Panc1 (cell line): ENCODE measurements at regions not wholly inside any gene's neighbourhood (a gene's known extent, or its start where the extent isn't known, plus 50 kb on each side); places are given as distances from the start of the nearest gene placed in this dataset.

ENCODE experiments used
- ATAC-seq: fragments of 200-7000 bp; cut with Tn5 transposase; 2 replicates; pipeline ENCODE4 v1.9.1; 2020; ENCODE audit warnings: mild to moderate bottlenecking, moderate library complexity
- BruUV-seq: library from RNA; stranded (reverse); fragments of 400-500 nt; replicated peaks from 2 replicates; lab custom pipeline; 2021; lab: Mats Ljungman, UMichigan
- CTCF ChIA-PET: fragments of 300-600 bp; sonication (Branson Sonifier 250); formaldehyde crosslinking; loops from one replicate; lab custom pipeline; 2022; ENCODE audit warnings: antibody characterized with exemption; lab: Charles Lee
- POLR2A ChIA-PET: fragments of 300-600 bp; sonication (Branson Sonifier 250); formaldehyde crosslinking; loops from one replicate; lab custom pipeline; 2022; ENCODE audit warnings: antibody characterized with exemption; lab: Charles Lee
- DNase-seq: peaks from one replicate; pipeline ENCODE4 v3.0.0-alpha.2; 2010; ENCODE audit warnings: low read depth, low spot score
- H3K27ac ChIP-seq: 2 replicates; pipeline ENCODE4 v1.5.1; 2011; ENCODE audit warnings: mild to moderate bottlenecking, low read length, inconsistent platforms
- H3K27me3 ChIP-seq: fragments of 200-500 bp; sonication (Bioruptor generic); 2 replicates; pipeline ENCODE4 v1.6.0; 2014; ENCODE audit warnings: low read length, inconsistent platforms; ENCODE audit not compliant: control insufficient read depth, insufficient read depth
- H3K36me3 ChIP-seq: fragments of 200-500 bp; sonication (Bioruptor generic); 2 replicates; pipeline ENCODE4 v1.5.1; 2014; ENCODE audit warnings: inconsistent platforms, mild to moderate bottlenecking, low read length, moderate library complexity; ENCODE audit not compliant: control insufficient read depth, insufficient read depth
- H3K4me1 ChIP-seq: 2 replicates; pipeline ENCODE4 v1.5.1; 2011; ENCODE audit warnings: inconsistent platforms, mild to moderate bottlenecking, low read length, moderate library complexity; ENCODE audit not compliant: control insufficient read depth, insufficient read depth
- H3K4me3 ChIP-seq, 2 experiments: 2 replicates each; pipeline ENCODE4 v1.5.1; 2011 to 2012; ENCODE audit warnings: low read depth in 2 of 2, low read length in 2 of 2, mild to moderate bottlenecking in 2 of 2, inconsistent platforms in 1 of 2, moderate library complexity in 1 of 2
- H3K9me3 ChIP-seq: fragments of 200-500 bp; sonication (Bioruptor generic); 2 replicates; pipeline ENCODE4 v1.5.1; 2014; ENCODE audit warnings: low read depth, mild to moderate bottlenecking, inconsistent platforms, low read length, moderate library complexity; ENCODE audit not compliant: control insufficient read depth, insufficient read depth
- CTCF ChIP-seq: fragments of 450-650 bp; IDR thresholded peaks from 2 replicates; pipeline ENCODE4 v1.5.1; 2017; ENCODE audit warnings: mild to moderate bottlenecking
- POLR2AphosphoS5 ChIP-seq: IDR thresholded peaks from 2 replicates; pipeline ENCODE4 v1.6.1; 2012; ENCODE audit warnings: mild to moderate bottlenecking, low read depth, low read length, moderate library complexity
- REST ChIP-seq, 2 experiments: IDR thresholded peaks; 2 replicates each; pipeline ENCODE4 v1.6.1; 2011 to 2012; ENCODE audit warnings: low read depth in 2 of 2, control low read depth in 1 of 2, low read length in 1 of 2, mild to moderate bottlenecking in 1 of 2, moderate library complexity in 1 of 2; ENCODE audit not compliant: insufficient read depth in 1 of 2
- SIN3A ChIP-seq: IDR thresholded peaks from 2 replicates; pipeline ENCODE4 v1.6.1; 2012; ENCODE audit warnings: low read depth, mild to moderate bottlenecking, low read length, moderate library complexity, borderline replicate concordance; ENCODE audit not compliant: insufficient read depth
- TCF7L2 ChIP-seq: IDR thresholded peaks from 2 replicates; pipeline ENCODE4 v1.6.1; 2011; ENCODE audit warnings: mild to moderate bottlenecking, low read depth, low read length, inconsistent platforms
- in situ Hi-C: cut with HindIII; loops from 2 replicates; pipeline ENCODE4 v1.10.0; 2016; ENCODE audit warnings: low sequenced_read_pairs, low pct_unique_long_range_greater_than_20kb
- intact Hi-C: fragments of 100-400 bp; cut with micrococcal nuclease; formaldehyde crosslinking; loops from one replicate; pipeline ENCODE4 v1.10.0; 2022; ENCODE audit not compliant: unreplicated experiment

GRCh38 chr7:9752033-9752432 lies 1221.6 kb upstream of the PHF14 start:
- in situ Hi-C loops: no loop called here
- CTCF ChIA-PET: no interaction called here
- intact Hi-C loops: no loop called here
- no peak overlapping the region for H3K4me3 ChIP-seq
- H3K36me3 ChIP-seq: no peaks in the 10 kb centered on the region
- H3K27me3 ChIP-seq: no peaks in the 10 kb centered on the region
- ATAC-seq (no peak), DNase-seq (no peak)
- no peaks in the 10 kb centered on the region for H3K4me1 ChIP-seq
- BruUV-seq: no TSS peak
- H3K9me3 ChIP-seq: peaks cover 5% of the 10 kb centered on the region
- H3K27ac ChIP-seq: no peak overlapping the region
- no peak for TF ChIP-seq SIN3A
- TF ChIP-seq POLR2AphosphoS5: no peak
- no peak for TF ChIP-seq REST (IDR thresholded peaks at IDR 0.05; ENCODE audit: insufficient read depth in 1 of 2, low read depth in 2 of 2, low read length in 1 of 2)
- TF ChIP-seq TCF7L2: no peak
- TF ChIP-seq CTCF: no peak
- POLR2A ChIA-PET: no interaction called here

- TF ChIP-seq CTCF: no peak
- no peak for TF ChIP-seq TCF7L2
- no peak for TF ChIP-seq SIN3A
- ChIA-PET CTCF (no interaction called here), POLR2A (no interaction called here)
- Histone ChIP-seq H3K4me3 (no peak overlapping the region), H3K9me3 (peaks cover 3% of the 10 kb centered on the region; the same call in 1 of the 2 replicates), H3K4me1 (no peaks in the 10 kb centered on the region), H3K27me3 (no peaks in the 10 kb centered on the region), H3K27ac (no peak overlapping the region), H3K36me3 (no peaks in the 10 kb centered on the region; the same call in 1 of the 2 replicates)
- BruUV-seq: no TSS peak
- DNase-seq (no peak), ATAC-seq (no peak)
- intact Hi-C loops (no loop called here), in situ Hi-C loops (no loop called here)
These were observed 1212.4 kb upstream of the PHF14 start for GRCh38 chr7:9761224-9761623.
